Stimulated activated CD4-positive, alpha-beta T cell treated with anti-CD3 and anti-CD28 coated beads, Interleukin-1b, Interleukin-23, amount 100 ng/mL, for 1 hour (primary cell): ENCODE measurements at regions not wholly inside any gene's neighbourhood (a gene's known extent, or its start where the extent isn't known, plus 50 kb on each side); places are given as distances from the start of the nearest gene placed in this dataset.

ENCODE experiments used
- DNase-seq, 2 donors: peaks; one replicate each; pipeline ENCODE4 v3.0.0-alpha.2; 2020; ENCODE audit warnings: low read depth in 2 of 2

GRCh38 chr16:74232806-74233465 is 63.7 kb upstream of the PSMD7 start:
- DNase-seq, result no peak

- no peak for DNase-seq
These were observed 66.5 kb upstream of the PSMD7 start for GRCh38 chr16:74230126-74230525.

- no peak for DNase-seq
These were observed 70.2 kb upstream of the PSMD7 start for GRCh38 chr16:74226338-74226954.

GRCh38 chr16:74224828-74225612 is 71.6 kb upstream of the PSMD7 start:
- DNase-seq, result no peak

- DNase-seq, result no peak
These were observed 74.8 kb upstream of the PSMD7 start for GRCh38 chr16:74221828-74222227.

GRCh38 chr16:74219706-74220105 is 76.9 kb upstream of the PSMD7 start:
- DNase-seq, result no peak

GRCh38 chr16:74218871-74219270 is 77.7 kb upstream of the PSMD7 start:
- no peak for DNase-seq

- no peak for DNase-seq
These were observed 80.3 kb upstream of the PSMD7 start for GRCh38 chr16:74216319-74216718.

- DNase-seq, result no peak
These were observed 81.4 kb upstream of the PSMD7 start for GRCh38 chr16:74215249-74215648.

GRCh38 chr16:74213372-74213771 is 83.2 kb upstream of the PSMD7 start:
- DNase-seq, result no peak

GRCh38 chr16:74210245-74210644 is 86.4 kb upstream of the PSMD7 start:
- no peak for DNase-seq

GRCh38 chr16:74202009-74202408 is 94.6 kb upstream of the PSMD7 start:
- DNase-seq, result no peak

- no peak for DNase-seq
These were observed 95.0 kb upstream of the PSMD7 start for GRCh38 chr16:74201576-74201975.

GRCh38 chr16:74200921-74201320 is 95.7 kb upstream of the PSMD7 start:
- no peak for DNase-seq

- DNase-seq, result no peak
These were observed 96.8 kb upstream of the PSMD7 start for GRCh38 chr16:74199842-74200124.

GRCh38 chr16:74199066-74199841 is 97.4 kb upstream of the PSMD7 start:
- DNase-seq, result no peak

- DNase-seq, result no peak
These were observed 104.3 kb upstream of the PSMD7 start for GRCh38 chr16:74192281-74192797.

- DNase-seq, result no peak
These were observed 106.3 kb upstream of the PSMD7 start for GRCh38 chr16:74190292-74190691.

GRCh38 chr16:74188856-74189255 is 107.8 kb upstream of the PSMD7 start:
- no peak for DNase-seq

- DNase-seq, result no peak
These were observed 110.0 kb upstream of the PSMD7 start for GRCh38 chr16:74186561-74186971.

GRCh38 chr16:74184839-74185238 is 111.8 kb upstream of the PSMD7 start:
- DNase-seq, result no peak
